GM12873 (cell line): ENCODE measurements at regions not wholly inside any gene's neighbourhood (a gene's known extent, or its start where the extent isn't known, plus 50 kb on each side); places are given as distances from the start of the nearest gene placed in this dataset.

Experiments
- CTCF ChIP-seq: IDR thresholded peaks from 2 replicates; pipeline ENCODE4 v1.5.1; 2012; ENCODE audit warnings: low read depth, mild to moderate bottlenecking, moderate library complexity, low read length, control low read depth; ENCODE audit not compliant: insufficient read depth; ENCODE audit errors: missing control alignments

GRCh38 chr9:108662956-108663355 lies 192.8 kb downstream of the ACTL7B start:
- no peak for TF ChIP-seq CTCF

DNA sequence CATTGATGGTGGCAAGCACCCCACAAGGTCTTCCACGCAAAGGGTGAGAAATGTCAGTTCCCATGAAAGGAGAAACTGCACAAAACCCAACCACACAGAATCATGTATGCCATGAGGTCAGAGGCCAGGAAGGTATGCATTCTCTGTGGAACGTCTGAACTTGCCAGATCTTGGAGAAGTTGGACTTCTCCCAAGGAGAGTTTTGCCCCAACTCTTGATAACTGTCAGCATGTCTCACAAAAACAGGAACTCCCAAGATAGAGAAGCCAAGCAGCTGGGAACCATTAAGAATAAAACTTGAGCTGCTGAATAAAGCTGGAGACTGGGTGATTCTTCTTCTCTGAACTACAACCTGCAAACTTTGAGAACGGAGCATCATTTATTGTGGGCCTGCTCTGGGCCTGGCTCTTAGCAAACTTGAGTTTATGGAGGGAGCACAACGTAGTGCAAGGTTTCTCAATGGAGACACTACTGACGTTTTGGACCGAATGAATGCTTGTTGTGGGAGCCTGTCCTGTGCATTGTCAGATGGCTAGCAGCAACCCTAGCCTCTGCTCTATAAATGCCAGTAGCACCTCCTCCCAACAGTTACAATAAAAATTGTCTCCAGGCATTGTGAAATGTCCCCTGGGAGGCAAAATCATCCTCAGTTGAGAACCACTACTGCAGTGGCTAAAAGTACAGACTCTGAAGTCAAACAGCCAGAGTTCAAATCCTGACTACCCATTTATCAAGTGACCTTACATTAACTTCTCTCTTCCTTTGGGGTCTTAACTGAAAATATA lies 193.5 kb downstream of the ACTL7B start:
- TF ChIP-seq CTCF = no peak

- no peak for TF ChIP-seq CTCF
Measured at GRCh38 chr9:108656566-108656965, 199.2 kb downstream of the ACTL7B start.

DNA sequence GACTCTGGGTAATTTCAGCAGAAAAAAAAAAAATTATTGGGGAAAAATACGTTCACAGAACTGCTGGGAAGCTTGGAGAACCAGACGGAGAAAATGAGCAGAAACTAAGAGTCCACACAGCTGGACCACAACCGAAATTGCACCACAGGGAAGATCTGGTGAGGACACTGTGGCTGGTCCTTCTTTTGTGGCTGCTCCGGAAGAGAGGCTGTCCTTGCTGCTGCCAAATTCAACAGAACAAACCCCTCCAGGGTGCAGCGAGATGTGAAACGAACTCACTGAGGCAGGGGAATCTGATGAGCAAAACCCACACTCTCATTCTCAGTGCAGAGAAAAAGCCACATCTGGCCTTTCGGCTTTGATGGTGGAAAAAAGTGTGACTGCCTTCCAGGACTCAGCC lies 200.0 kb downstream of the ACTL7B start:
- no peak for TF ChIP-seq CTCF

DNA sequence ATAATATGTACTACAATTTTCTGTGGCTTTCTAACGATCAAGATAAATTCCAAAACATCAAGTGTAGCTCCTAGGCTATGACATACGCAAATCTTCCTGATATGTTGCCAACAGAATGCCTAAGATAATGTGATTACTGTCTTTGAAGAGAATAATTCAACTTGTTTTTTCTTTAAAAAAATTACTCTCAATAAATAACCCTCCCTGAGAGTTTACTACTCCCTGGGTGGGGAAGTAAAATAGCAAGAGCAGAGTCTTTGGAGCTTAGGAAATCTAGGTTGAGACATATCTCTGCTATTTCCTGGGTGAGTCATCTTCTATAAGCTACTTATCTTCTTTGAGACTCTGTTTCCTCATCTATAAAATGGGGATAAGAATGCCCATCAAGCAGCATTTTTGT lies 201.2 kb downstream of the ACTL7B start:
- TF ChIP-seq CTCF = no peak

GRCh38 chr9:108652851-108653250 lies 202.9 kb downstream of the ACTL7B start:
- TF ChIP-seq CTCF = no peak

DNA sequence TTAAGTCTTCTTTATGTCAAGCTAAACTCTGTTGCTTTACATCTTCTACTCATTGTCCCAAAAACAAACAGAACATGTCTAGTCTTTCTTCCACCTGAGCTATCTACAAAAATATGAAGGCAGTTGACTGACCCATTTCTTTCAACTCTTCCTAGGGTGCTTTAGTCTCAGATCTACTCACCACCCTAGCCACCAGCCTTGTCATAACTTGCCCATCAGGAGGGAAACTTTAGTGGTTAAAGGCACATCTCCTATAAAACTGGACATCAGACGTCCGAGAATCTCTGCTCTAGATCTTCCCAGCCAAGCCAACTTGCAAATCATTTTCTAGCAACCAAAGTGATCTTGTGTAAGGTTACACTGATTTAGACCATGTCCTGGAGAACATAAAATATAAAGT lies 205.0 kb downstream of the ACTL7B start:
- TF ChIP-seq CTCF = no peak
